ENCODE measurements at regions not wholly inside any gene's neighbourhood (a gene's known extent, or its start where the extent isn't known, plus 50 kb on each side); places are given as distances from the start of the nearest gene placed in this dataset.

- DNase-seq = no peak
Measured at GRCh38 chr14:80378084-80378690, 166.9 kb upstream of the DIO2 start.

GRCh38 chr14:80364816-80365215 is 153.5 kb upstream of the DIO2 start:
- no peak for DNase-seq

GRCh38 chr14:80364274-80364673 is 153.0 kb upstream of the DIO2 start:
- peak; percentile 18 for DNase-seq

GRCh38 chr14:80358112-80358511 is 146.8 kb upstream of the DIO2 start:
- no peak for DNase-seq

- peak; percentile 15 for DNase-seq
Measured at GRCh38 chr14:80356413-80356812, 145.1 kb upstream of the DIO2 start.

- DNase-seq = no peak
Measured at GRCh38 chr14:80354860-80355581, 143.7 kb upstream of the DIO2 start.

GRCh38 chr14:80352471-80352870 is 141.2 kb upstream of the DIO2 start:
- no peak for DNase-seq

GRCh38 chr14:80350707-80351106 is 139.4 kb upstream of the DIO2 start:
- peak; percentile 5 for DNase-seq

GRCh38 chr14:80346395-80346794 is 135.1 kb upstream of the DIO2 start:
- DNase-seq = no peak

GRCh38 chr14:80344208-80344607 is 132.9 kb upstream of the DIO2 start:
- DNase-seq = no peak

GRCh38 chr14:80336608-80337106 is 125.4 kb upstream of the DIO2 start:
- no peak for DNase-seq

GRCh38 chr14:80325688-80326087 is 114.4 kb upstream of the DIO2 start:
- DNase-seq = no peak

GRCh38 chr14:80325112-80325511 is 113.8 kb upstream of the DIO2 start:
- DNase-seq = no peak

- no peak for DNase-seq
Measured at GRCh38 chr14:80324649-80325048, 113.3 kb upstream of the DIO2 start.

- DNase-seq = no peak
Measured at GRCh38 chr14:80323038-80323665, 111.8 kb upstream of the DIO2 start.

- no peak for DNase-seq
Measured at GRCh38 chr14:80316441-80316840, 105.1 kb upstream of the DIO2 start.

- DNase-seq = peak; percentile 25
Measured at GRCh38 chr14:80315681-80316080, 104.4 kb upstream of the DIO2 start.

GRCh38 chr14:80313806-80314205 is 102.5 kb upstream of the DIO2 start:
- DNase-seq = peak; percentile 14

GRCh38 chr14:80310938-80311750 is 99.8 kb upstream of the DIO2 start:
- peak; percentile 25 for DNase-seq

GRCh38 chr14:80304125-80304766 is 92.9 kb upstream of the DIO2 start:
- DNase-seq = no peak

- DNase-seq = no peak
Measured at GRCh38 chr14:80300351-80300750, 89.0 kb upstream of the DIO2 start.

GRCh38 chr14:80298491-80299017 is 87.2 kb upstream of the DIO2 start:
- DNase-seq = no peak

All from fibroblast of upper back skin (primary cell).